Body of pancreas (tissue), 4 donors: ENCODE measurements at regions not wholly inside any gene's neighbourhood (a gene's known extent, or its start where the extent isn't known, plus 50 kb on each side); places are given as distances from the start of the nearest gene placed in this dataset.

Experiments used
- CTCF ChIP-seq, 7 experiments: fragments of 450-650 bp in 4 of 7; fragments of 200-600 bp in 3 of 7; sonication (generic) in 3 of 7; IDR thresholded peaks; one replicate each; pipeline ENCODE4 v1.5.1; 2016 to 2019; ENCODE audit warnings: antibody characterized with exemption in 7 of 7
- POLR2A ChIP-seq, 3 donors: fragments of 450-650 bp; IDR thresholded peaks; one replicate each; pipeline ENCODE4 v1.6.1; 2016; ENCODE audit warnings: antibody characterized with exemption in 3 of 3, mild to moderate bottlenecking in 2 of 3

- TF ChIP-seq CTCF (IDR thresholded peaks at IDR 0.05) (no peak), POLR2A (IDR thresholded peaks at IDR 0.05) (no peak)
Observed at GRCh38 chr9:102354041-102354440, 615.6 kb upstream of the GRIN3A start.
